ENCODE measurements at regions not wholly inside any gene's neighbourhood (a gene's known extent, or its start where the extent isn't known, plus 50 kb on each side); places are given as distances from the start of the nearest gene placed in this dataset.
"Not testable (repeated sequence)": the region's sequence is repeated elsewhere in the genome, so short reads cannot be mapped to it uniquely, and the experiment has no call there.

GRCh38 chr6:167407239-167408064 lies 82.6 kb downstream of the TTLL2 start:
- no peak for DNase-seq
- in situ Hi-C loops (cut with MboI; ENCODE audit: low pct_unique_long_range_greater_than_20kb, low sequenced_read_pairs) = no loop called here

GRCh38 chr6:167408235-167408869 lies 83.5 kb downstream of the TTLL2 start:
- no peak for DNase-seq
- in situ Hi-C loops (cut with MboI; ENCODE audit: low pct_unique_long_range_greater_than_20kb, low sequenced_read_pairs) = no loop called here

GRCh38 chr6:167409079-167409478 lies 84.2 kb downstream of the TTLL2 start:
- in situ Hi-C loops (cut with MboI; ENCODE audit: low pct_unique_long_range_greater_than_20kb, low sequenced_read_pairs) = no loop called here
- DNase-seq = no peak

GRCh38 chr6:167409694-167410093 lies 84.8 kb downstream of the TTLL2 start:
- in situ Hi-C loops (cut with MboI; ENCODE audit: low pct_unique_long_range_greater_than_20kb, low sequenced_read_pairs) = no loop called here
- DNase-seq = no peak

GRCh38 chr6:167410462-167410861 lies 85.6 kb downstream of the TTLL2 start:
- in situ Hi-C loops (cut with MboI; ENCODE audit: low pct_unique_long_range_greater_than_20kb, low sequenced_read_pairs) = no loop called here
- DNase-seq = no peak

- DNase-seq = no peak
- in situ Hi-C loops (cut with MboI; ENCODE audit: low pct_unique_long_range_greater_than_20kb, low sequenced_read_pairs) = no loop called here
These were observed 87.6 kb downstream of the TTLL2 start for GRCh38 chr6:167412506-167412905.

GRCh38 chr6:167415441-167415961 lies 90.6 kb downstream of the TTLL2 start:
- in situ Hi-C loops (cut with MboI; ENCODE audit: low pct_unique_long_range_greater_than_20kb, low sequenced_read_pairs) = no loop called here
- DNase-seq = no peak

GRCh38 chr6:167416676-167417430 lies 92.0 kb downstream of the TTLL2 start:
- DNase-seq = no peak
- in situ Hi-C loops (cut with MboI; ENCODE audit: low pct_unique_long_range_greater_than_20kb, low sequenced_read_pairs) = no loop called here

- no peak for DNase-seq
- in situ Hi-C loops (cut with MboI; ENCODE audit: low pct_unique_long_range_greater_than_20kb, low sequenced_read_pairs) = no loop called here
These were observed 95.3 kb downstream of the TTLL2 start for GRCh38 chr6:167420177-167420576.

GRCh38 chr6:167420858-167421766 lies 96.2 kb downstream of the TTLL2 start:
- in situ Hi-C loops (cut with MboI; ENCODE audit: low pct_unique_long_range_greater_than_20kb, low sequenced_read_pairs) = no loop called here
- no peak for DNase-seq

- in situ Hi-C loops (cut with MboI; ENCODE audit: low pct_unique_long_range_greater_than_20kb, low sequenced_read_pairs); DNase-seq: not testable (repeated sequence)
These were observed 97.1 kb downstream of the TTLL2 start for GRCh38 chr6:167421944-167422343.

GRCh38 chr6:167422934-167423333 lies 98.0 kb downstream of the TTLL2 start:
- in situ Hi-C loops (cut with MboI; ENCODE audit: low pct_unique_long_range_greater_than_20kb, low sequenced_read_pairs) = no loop called here
- DNase-seq = no peak

- no peak for DNase-seq
- in situ Hi-C loops (cut with MboI; ENCODE audit: low pct_unique_long_range_greater_than_20kb, low sequenced_read_pairs) = no loop called here
These were observed 99.3 kb downstream of the TTLL2 start for GRCh38 chr6:167424060-167424673.

- DNase-seq = no peak
- in situ Hi-C loops (cut with MboI; ENCODE audit: low pct_unique_long_range_greater_than_20kb, low sequenced_read_pairs) = no loop called here
These were observed 99.8 kb downstream of the TTLL2 start for GRCh38 chr6:167424700-167425099.

- in situ Hi-C loops (cut with MboI; ENCODE audit: low pct_unique_long_range_greater_than_20kb, low sequenced_read_pairs) = no loop called here
- DNase-seq = no peak
These were observed 101.2 kb downstream of the TTLL2 start for GRCh38 chr6:167426084-167426483.

GRCh38 chr6:167426651-167427050 lies 101.8 kb downstream of the TTLL2 start:
- in situ Hi-C loops (cut with MboI; ENCODE audit: low pct_unique_long_range_greater_than_20kb, low sequenced_read_pairs) = no loop called here
- DNase-seq = no peak

- DNase-seq = no peak
- in situ Hi-C loops (cut with MboI; ENCODE audit: low pct_unique_long_range_greater_than_20kb, low sequenced_read_pairs) = no loop called here
These were observed 103.9 kb downstream of the TTLL2 start for GRCh38 chr6:167428664-167429333.

- no peak for DNase-seq
These were observed 104.5 kb downstream of the TTLL2 start for GRCh38 chr6:167429353-167429752.

More at GRCh38 chr6:167429353-167429752, 104.5 kb downstream of the TTLL2 start:
- in situ Hi-C loops (cut with MboI; ENCODE audit: low pct_unique_long_range_greater_than_20kb, low sequenced_read_pairs) = no loop called here

All from KBM-7 (cell line).